ENCODE measurements at regions not wholly inside any gene's neighbourhood (a gene's known extent, or its start where the extent isn't known, plus 50 kb on each side); places are given as distances from the start of the nearest gene placed in this dataset.

GRCh38 chrX:42399632-42400024, 378.3 kb downstream of the PPP1R2C start:
- Histone ChIP-seq H3K4me1 (replicated peaks) (no peaks in the 10 kb centered on the region), H3K9me3 (no peaks in the 10 kb centered on the region), H3K36me3 (no peaks in the 10 kb centered on the region), H3K4me3 (no peak overlapping the region), H3K27ac (no peak overlapping the region), H3K27me3 (replicated peaks; ENCODE audit: insufficient read depth) (no peaks in the 10 kb centered on the region)
- no peak for DNase-seq (ENCODE audit: low spot score)
- intact Hi-C loops (cut with DNase I), result no loop called here
- TF ChIP-seq CTCF (IDR thresholded peaks at IDR 0.05) (no peak), POLR2AphosphoS5 (IDR thresholded peaks at IDR 0.05) (no peak), POLR2A (IDR thresholded peaks at IDR 0.05) (no peak)
- 74% methylated on average over 2 of the region's 2 CpGs for WGBS

- Histone ChIP-seq H3K9me3 (no peaks in the 10 kb centered on the region), H3K4me1 (replicated peaks) (no peaks in the 10 kb centered on the region), H3K36me3 (no peaks in the 10 kb centered on the region), H3K27ac (no peak overlapping the region), H3K27me3 (replicated peaks; ENCODE audit: insufficient read depth) (no peaks in the 10 kb centered on the region), H3K4me3 (no peak overlapping the region)
- intact Hi-C loops (cut with DNase I), result no loop called here
- WGBS, result 80% methylated on average over 8 of the region's 8 CpGs
- no peak for DNase-seq (ENCODE audit: low spot score)
- TF ChIP-seq CTCF (IDR thresholded peaks at IDR 0.05) (no peak), POLR2AphosphoS5 (IDR thresholded peaks at IDR 0.05) (no peak), POLR2A (IDR thresholded peaks at IDR 0.05) (no peak)
These were observed 378.9 kb downstream of the PPP1R2C start for GRCh38 chrX:42398967-42399631.

GRCh38 chrX:42396136-42396535, 381.8 kb downstream of the PPP1R2C start:
- no peak overlapping the region for H3K4me3 ChIP-seq
- intact Hi-C loops (cut with DNase I), result no loop called here
- no peaks in the 10 kb centered on the region for H3K9me3 ChIP-seq
- TF ChIP-seq POLR2A (IDR thresholded peaks at IDR 0.05) (no peak), CTCF (IDR thresholded peaks at IDR 0.05) (no peak), POLR2AphosphoS5 (IDR thresholded peaks at IDR 0.05) (no peak)
- H3K36me3 ChIP-seq, result no peaks in the 10 kb centered on the region
- WGBS, result 89% methylated on average over 3 of the region's 4 CpGs
- H3K27ac ChIP-seq, result no peak overlapping the region
- H3K27me3 ChIP-seq (replicated peaks; ENCODE audit: insufficient read depth), result no peaks in the 10 kb centered on the region
- DNase-seq (ENCODE audit: low spot score), result no peak
- no peaks in the 10 kb centered on the region for H3K4me1 ChIP-seq (replicated peaks)

- no peaks in the 10 kb centered on the region for H3K36me3 ChIP-seq
- intact Hi-C loops (cut with DNase I), result no loop called here
- WGBS, result 50% methylated on average over 1 of the region's 1 CpG
- no peaks in the 10 kb centered on the region for H3K9me3 ChIP-seq
- H3K4me3 ChIP-seq, result no peak overlapping the region
- no peaks in the 10 kb centered on the region for H3K4me1 ChIP-seq (replicated peaks)
- DNase-seq (ENCODE audit: low spot score), result no peak
- TF ChIP-seq POLR2AphosphoS5 (IDR thresholded peaks at IDR 0.05) (no peak), POLR2A (IDR thresholded peaks at IDR 0.05) (no peak), CTCF (IDR thresholded peaks at IDR 0.05) (no peak)
- H3K27me3 ChIP-seq (replicated peaks; ENCODE audit: insufficient read depth), result no peaks in the 10 kb centered on the region
- H3K27ac ChIP-seq, result no peak overlapping the region
These were observed 385.1 kb downstream of the PPP1R2C start for GRCh38 chrX:42392846-42393245.

- Histone ChIP-seq H3K27me3 (replicated peaks; ENCODE audit: insufficient read depth) (no peaks in the 10 kb centered on the region), H3K9me3 (no peaks in the 10 kb centered on the region), H3K4me1 (replicated peaks) (no peaks in the 10 kb centered on the region), H3K36me3 (no peaks in the 10 kb centered on the region), H3K4me3 (no peak overlapping the region), H3K27ac (no peak overlapping the region)
- no peak for DNase-seq (ENCODE audit: low spot score)
- TF ChIP-seq CTCF (IDR thresholded peaks at IDR 0.05), result no peak
- TF ChIP-seq POLR2A (IDR thresholded peaks at IDR 0.05), result no peak
- TF ChIP-seq POLR2AphosphoS5 (IDR thresholded peaks at IDR 0.05), result no peak
- intact Hi-C loops (cut with DNase I), result no loop called here
- 100% methylated on average over 2 of the region's 2 CpGs for WGBS
These were observed 391.3 kb downstream of the PPP1R2C start for GRCh38 chrX:42386681-42387080.
